VCaP (cell line): ENCODE measurements at regions not wholly inside any gene's neighbourhood (a gene's known extent, or its start where the extent isn't known, plus 50 kb on each side); places are given as distances from the start of the nearest gene placed in this dataset.
A peak's percentile ranks its signal among the peaks of the same experiment; 100 is the strongest.

ENCODE experiments used
- H3K27ac ChIP-seq: fragments of 450-650 bp; 2 replicates; pipeline ENCODE4 v1.5.1; 2017
- CTCF ChIP-seq: fragments of 450-650 bp; conservative IDR thresholded peaks from 2 replicates; pipeline ENCODE4 v1.5.1; 2017; ENCODE audit warnings: mild to moderate bottlenecking, moderate library complexity

DNA sequence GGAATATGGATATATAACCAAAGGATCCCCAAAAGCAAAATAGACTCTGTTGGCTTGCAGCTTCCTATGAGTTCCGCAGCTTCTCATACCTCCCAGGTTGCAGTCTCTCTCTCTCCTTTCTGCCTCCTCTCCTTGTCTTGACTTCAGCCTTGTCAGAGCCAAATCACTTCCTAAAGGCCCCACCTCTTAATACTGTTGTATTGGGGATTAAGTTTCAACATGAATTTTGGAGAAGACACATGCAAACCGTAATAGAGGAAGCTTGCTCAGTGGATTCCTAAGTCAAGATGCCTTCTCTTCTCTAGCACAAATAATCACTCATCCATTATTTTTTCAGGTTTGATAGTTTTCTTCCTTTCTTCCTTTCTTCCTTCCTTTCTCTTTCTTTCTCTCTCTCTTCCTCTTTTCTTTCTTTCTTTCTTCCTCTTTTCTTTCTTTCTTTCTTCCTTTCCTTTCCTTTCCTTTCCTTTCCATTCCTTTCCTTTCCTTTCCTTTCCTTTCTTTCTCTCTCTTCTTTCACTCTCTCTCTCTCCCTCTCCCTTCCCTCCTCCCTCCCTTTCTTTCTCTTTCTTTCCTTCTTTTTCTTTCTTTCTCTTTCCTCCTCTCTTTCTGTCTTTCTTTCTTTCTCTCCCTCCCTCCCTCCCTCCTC lies 411.3 kb upstream of the TPM1 start:
- no peak for TF ChIP-seq CTCF
- H3K27ac ChIP-seq, result no peak overlapping the region

DNA sequence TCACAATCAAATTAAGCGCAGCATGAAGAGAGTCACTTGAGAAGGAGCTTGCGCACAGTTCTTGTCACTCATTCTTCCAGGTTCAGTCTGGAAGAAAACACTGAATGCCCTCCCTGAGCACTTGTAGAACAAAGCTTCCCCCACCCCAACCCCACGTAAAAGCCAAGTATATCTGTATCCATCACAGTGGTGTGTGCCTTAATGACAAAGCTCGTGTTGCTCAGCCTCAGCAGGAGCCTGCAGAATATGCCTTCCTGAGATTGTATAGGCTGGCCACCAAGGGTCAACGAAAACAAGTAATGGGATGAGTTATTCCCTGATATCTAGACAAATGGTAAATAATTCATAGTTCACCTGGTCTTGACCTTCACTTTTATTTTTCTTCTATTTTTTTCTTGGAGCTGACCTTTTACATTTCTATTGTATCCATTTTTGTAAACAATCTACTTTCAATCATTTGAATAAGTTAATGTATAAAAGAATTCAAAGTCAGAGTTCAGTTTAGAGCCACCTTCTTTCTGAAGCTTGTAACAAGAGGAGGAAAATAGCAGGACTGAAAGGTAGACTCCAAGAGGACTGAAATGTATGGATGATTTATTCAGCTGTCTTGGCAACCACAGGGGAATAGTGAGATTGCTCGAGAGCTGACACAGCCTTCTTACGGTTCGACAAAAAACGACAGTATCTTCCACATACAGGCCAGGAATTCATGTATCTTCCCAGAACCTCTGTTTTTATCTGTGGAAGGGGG lies 405.5 kb upstream of the TPM1 start:
- peak overlapping the region; percentile 46; the same call in 1 of the 2 replicates for H3K27ac ChIP-seq
- no peak for TF ChIP-seq CTCF

- no peak for TF ChIP-seq CTCF
- H3K27ac ChIP-seq, result peak overlapping the region; percentile 46
Measured at GRCh38 chr15:62637574-62637897, 405.0 kb upstream of the TPM1 start.

DNA sequence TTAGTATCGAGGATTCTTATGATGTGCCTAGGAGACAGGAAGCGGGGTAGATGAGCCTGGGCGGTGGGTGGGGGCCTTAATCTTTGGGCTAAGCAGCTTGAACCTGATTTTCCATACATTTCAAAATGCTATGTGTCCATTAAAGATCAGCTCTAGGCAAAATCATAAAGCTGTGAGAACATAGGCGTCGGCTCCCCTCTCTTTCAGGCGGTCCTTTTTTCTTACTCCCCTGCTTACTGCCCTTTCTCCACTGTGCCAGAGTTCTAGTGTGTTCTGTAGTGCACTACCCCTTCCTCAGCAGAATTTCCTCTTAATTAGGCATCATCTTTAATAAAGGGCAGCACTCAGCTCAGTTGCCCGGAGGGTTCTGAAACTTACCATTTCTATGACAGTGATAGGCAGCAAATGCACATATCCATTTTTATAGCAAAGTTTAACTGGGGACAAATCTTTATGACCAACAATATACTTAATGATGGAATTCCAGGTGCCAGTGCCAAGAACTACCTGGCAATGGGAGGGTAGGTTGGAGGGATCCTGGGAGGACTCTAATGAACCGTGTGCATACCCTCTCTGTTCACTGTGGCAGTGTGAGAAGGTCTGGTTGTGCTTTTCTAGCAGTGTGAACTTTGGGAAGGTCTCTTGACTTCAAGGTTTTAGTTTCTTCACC lies 404.5 kb upstream of the TPM1 start:
- peak overlapping the region; percentile 46 for H3K27ac ChIP-seq
- TF ChIP-seq CTCF, result no peak

DNA sequence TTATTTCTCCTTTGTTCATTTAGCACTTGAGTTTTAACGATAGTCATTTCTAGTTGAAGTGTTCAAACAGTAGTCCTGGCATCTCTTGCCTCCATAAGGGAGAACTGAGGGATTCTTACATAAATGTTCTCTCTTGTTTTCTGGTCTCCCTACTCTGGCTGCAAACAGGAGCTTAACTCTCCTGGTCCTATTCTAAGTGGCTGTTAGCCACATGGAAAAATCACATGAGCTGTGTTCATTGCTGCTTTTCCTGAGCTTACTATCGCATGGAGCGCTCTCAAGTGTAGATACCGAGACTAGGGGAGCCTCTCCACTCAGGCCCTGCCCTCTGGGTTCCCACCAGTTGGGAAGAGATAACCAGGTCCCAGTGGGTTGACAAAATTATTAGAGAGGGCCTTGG lies 403.1 kb upstream of the TPM1 start:
- TF ChIP-seq CTCF, result no peak

DNA sequence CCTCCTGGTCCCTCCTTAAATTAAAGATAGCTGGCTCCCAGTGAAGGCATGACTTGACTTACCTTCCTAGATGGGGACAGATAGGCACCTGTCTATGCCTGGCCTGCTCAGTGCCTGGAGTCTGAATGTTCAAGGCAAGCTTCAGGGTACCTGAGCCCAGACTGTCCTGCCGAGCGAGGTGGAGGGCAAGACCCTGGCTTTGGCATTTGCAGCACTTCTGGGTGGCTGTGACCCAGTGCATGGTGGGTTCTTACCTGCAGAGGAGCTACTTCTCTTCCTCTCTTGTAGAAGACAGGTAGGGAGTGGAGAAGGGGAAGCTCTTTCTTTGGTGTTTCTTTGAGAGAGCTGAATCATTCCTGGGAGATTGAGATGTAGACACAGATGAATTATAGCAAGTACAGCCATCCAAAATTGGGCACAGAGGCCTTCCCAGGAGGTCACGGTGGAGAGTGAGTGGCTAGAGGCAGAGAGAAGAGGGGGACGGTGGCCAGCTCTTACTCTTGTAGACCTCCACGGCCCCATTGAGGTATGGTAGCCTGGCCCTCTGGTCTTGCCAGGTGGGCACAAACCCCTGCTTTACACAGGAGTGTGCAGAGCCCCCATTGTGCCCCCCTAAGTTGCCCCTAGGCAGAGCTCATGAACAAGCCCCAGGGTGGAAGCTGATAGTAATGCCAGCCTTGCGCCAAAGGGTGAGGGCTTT lies 402.5 kb upstream of the TPM1 start:
- no peak overlapping the region; the same call in 1 of the 2 replicates for H3K27ac ChIP-seq
- TF ChIP-seq CTCF, result no peak

More for the DNA sequence above, 403.1 kb upstream of the TPM1 start:
- H3K27ac ChIP-seq, result no peak overlapping the region; the same call in 1 of the 2 replicates

DNA sequence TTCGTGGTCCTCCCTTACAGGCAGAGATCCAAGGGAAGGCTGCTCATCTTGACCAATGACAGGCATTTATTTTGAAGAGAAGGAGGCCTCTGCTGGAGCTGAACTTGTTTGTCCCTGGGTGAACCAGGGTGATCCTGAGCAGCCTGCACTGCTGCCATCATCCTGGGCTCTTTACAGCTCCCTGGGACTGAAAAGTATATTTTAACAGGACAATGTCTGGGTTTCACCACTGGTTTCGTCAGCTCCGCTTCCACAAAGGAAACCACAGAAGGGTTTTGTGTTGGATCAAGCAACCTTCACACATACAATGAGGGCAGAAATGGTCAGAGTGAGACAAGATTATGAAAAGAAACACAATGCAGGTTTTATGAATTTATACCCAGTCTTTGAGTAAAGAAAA lies 400.7 kb upstream of the TPM1 start:
- no peak overlapping the region for H3K27ac ChIP-seq
- TF ChIP-seq CTCF, result no peak
